ENCODE measurements at regions not wholly inside any gene's neighbourhood (a gene's known extent, or its start where the extent isn't known, plus 50 kb on each side); places are given as distances from the start of the nearest gene placed in this dataset.

GRCh38 chr2:236795861-236796219 lies 226.2 kb downstream of the ACKR3 start:
- no peak for DNase-seq (ENCODE audit: low spot score)

GRCh38 chr2:236796236-236796635 lies 226.6 kb downstream of the ACKR3 start:
- no peak for DNase-seq (ENCODE audit: low spot score)

- DNase-seq (ENCODE audit: low spot score) = no peak
Measured at GRCh38 chr2:236797411-236797810, 227.8 kb downstream of the ACKR3 start.

GRCh38 chr2:236798491-236798890 lies 228.9 kb downstream of the ACKR3 start:
- DNase-seq (ENCODE audit: low spot score) = no peak

GRCh38 chr2:236799391-236800026 lies 229.9 kb downstream of the ACKR3 start:
- DNase-seq (ENCODE audit: low spot score) = no peak

- DNase-seq (ENCODE audit: low spot score) = no peak
Measured at GRCh38 chr2:236802862-236803261, 233.2 kb downstream of the ACKR3 start.

DNA sequence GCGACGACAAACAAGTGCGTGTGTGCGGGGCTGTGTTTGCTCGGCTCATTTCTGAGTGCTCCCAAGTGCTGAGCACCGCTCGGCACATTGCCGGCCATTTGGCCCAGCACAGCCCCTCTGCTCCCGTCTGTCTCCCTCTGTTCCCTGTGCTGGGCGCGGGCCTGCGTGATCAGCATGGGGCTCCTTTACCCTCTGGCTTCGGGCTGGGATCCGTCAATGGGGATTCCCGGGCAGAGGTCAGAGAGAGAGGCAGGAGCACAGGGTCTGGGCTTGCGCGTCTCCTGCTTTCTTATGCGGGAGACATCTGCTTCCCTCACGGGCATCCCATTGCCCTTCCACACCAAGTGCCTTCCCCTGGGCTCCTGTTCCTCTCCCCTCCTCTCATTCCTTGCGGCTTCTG lies 234.0 kb downstream of the ACKR3 start:
- DNase-seq (ENCODE audit: low spot score) = no peak

- no peak for DNase-seq (ENCODE audit: low spot score)
Measured at GRCh38 chr2:236805800-236806531, 236.3 kb downstream of the ACKR3 start.

GRCh38 chr2:236809716-236810115 lies 240.1 kb downstream of the ACKR3 start:
- no peak for DNase-seq (ENCODE audit: low spot score)

- DNase-seq (ENCODE audit: low spot score) = no peak
Measured at GRCh38 chr2:236811062-236811656, 241.5 kb downstream of the ACKR3 start.

GRCh38 chr2:236813766-236814165 lies 244.1 kb downstream of the ACKR3 start:
- DNase-seq (ENCODE audit: low spot score) = peak; percentile 27

DNA sequence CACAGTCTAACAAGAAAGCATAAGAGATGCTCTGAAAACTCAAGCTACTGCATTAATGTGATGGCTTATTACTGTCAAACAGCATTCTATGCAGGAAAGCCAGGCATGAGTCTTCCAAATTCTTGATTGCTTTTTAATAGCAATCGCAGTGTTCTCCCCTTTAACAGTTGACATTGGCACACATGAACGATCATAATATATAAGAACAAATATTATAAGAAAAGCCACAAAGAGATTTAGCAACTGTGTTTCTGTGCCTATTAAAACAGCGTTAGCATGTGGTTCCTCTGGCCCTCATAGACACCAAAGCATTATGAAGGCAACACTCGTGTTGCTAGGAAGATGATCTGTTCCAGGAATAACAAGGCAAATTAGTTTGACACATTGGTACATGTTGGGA lies 245.0 kb downstream of the ACKR3 start:
- no peak for DNase-seq (ENCODE audit: low spot score)

GRCh38 chr2:236815746-236816145 lies 246.1 kb downstream of the ACKR3 start:
- DNase-seq (ENCODE audit: low spot score) = no peak

GRCh38 chr2:236816197-236817170 lies 246.9 kb downstream of the ACKR3 start:
- DNase-seq (ENCODE audit: low spot score) = no peak

DNA sequence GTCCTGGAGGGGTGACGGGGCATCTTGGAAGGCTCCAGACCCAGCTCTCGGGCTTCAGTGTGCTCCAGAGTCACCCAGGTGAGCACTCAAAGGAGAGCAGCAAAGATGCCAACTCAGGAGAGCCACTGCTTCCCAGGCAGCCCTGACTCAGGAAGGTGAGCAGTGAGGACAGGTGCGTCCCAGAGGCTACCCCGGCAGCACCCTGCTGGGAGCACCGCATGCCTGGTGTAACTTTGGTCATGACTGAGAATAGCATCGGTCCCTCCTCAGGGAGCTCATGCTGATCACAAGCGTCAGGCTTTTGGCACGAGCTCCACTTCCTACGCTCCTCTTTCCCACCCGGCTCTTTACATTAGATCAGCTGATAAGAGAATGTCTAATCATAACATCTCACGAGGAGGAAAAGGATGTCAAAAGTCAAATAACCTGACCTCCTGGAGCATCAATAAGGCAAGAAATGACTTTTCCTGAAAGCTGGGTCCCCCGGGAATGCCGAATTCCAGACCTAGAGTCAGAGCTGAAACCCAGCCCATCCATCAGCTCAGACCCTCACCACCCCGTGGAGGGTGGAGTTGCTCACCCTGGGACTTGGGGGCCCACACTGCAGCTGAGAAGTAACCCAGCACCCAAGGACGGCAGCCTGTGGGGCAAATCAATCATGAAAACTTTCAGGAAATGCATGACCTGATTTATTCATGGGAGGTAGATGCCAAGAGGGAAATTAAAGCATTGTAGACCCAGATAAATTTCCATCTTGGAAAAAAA lies 248.8 kb downstream of the ACKR3 start:
- no peak for DNase-seq (ENCODE audit: low spot score)

GRCh38 chr2:236819275-236820002 lies 249.8 kb downstream of the ACKR3 start:
- DNase-seq (ENCODE audit: low spot score) = no peak

DNA sequence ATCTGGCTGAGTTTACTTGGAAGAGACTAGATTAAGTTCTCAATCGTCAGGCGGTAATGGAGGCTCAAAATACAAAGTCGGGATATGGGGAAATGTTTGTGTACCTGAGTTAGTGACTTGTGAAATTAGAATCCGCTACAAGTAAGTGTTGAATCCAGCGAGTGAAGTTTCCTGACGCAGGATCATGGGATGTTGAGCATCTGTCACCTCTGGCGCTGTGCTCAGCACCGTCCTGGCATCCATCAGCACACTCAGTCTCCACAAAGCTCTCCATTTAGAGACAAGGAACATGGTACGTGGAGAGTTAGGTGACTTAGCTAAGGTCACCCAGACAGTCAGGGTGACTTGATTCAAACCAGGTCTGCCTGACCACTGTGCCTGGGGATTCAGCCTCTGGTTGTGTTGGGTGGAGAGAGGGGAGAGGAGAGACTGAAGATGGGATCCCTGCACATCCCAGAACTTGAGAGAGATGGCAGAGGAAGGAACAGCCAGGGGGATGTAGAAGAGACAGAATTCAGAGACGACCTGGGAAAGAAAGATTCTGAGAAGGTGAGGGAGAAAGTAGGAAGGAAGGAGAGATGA lies 251.2 kb downstream of the ACKR3 start:
- no peak for DNase-seq (ENCODE audit: low spot score)

DNA sequence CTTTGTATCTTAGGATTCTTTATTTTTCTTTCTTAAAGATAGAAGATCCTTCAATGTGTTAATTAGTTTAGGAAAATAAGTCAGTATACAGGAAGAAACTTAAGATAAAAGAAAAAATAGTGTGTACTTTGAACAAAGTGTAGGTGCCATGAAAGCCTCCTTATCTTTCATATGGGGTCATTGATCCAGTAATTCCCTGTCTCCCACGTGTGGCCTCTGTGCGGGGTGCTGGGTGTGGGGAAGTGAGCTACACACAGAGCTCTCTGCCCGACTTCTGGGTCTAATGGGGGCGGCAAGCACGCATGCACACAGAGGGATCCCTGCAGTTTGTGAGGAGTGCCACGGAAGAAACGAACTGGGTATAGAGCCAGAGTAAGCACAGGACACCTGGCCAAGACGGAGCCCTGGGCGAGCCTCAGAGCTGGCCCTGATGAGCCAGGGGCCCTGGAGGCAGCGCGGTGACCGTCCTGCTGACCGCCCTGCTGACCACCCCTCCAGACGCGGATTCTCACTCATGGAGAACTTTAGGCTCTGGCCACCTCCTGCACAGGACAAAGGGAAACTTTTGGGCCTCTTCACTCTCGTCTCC lies 253.5 kb downstream of the ACKR3 start:
- DNase-seq (ENCODE audit: low spot score) = no peak

- peak; percentile 42 for DNase-seq (ENCODE audit: low spot score)
Measured at GRCh38 chr2:236823963-236824362, 254.3 kb downstream of the ACKR3 start.

DNA sequence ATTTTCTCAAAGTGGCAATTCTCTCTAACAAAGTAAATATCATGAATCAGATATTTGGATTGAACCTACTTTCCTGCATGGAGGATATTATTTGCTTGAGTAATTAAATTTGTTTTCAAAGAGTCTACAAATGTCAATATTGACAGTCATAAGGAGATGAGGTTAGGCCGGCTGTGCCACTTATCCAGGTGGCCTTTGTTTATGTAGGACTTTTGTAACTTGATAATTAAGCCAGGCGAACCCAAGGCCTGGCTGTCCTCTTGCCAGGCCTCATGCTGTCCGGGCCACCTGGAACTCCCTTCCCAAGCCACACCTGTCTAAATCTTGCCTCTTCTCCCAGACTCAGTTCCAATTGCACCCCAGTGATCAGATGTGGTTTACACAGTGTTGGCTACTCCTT lies 255.2 kb downstream of the ACKR3 start:
- DNase-seq (ENCODE audit: low spot score) = no peak

Data from umbilical cord (tissue), 1 donor.